GM23338 (cell line): ENCODE measurements at regions not wholly inside any gene's neighbourhood (a gene's known extent, or its start where the extent isn't known, plus 50 kb on each side); places are given as distances from the start of the nearest gene placed in this dataset.
A peak's percentile ranks its signal among the peaks of the same experiment; 100 is the strongest.

Experiments used
- ATAC-seq: fragments of 200-7000 bp; cut with Tn5 transposase; 3 replicates; pipeline ENCODE4 v1.9.1; 2020
- DNase-seq: peaks from one replicate; pipeline ENCODE4 v3.0.0-alpha.2; 2015; ENCODE audit warnings: low spot score
- H2AFZ ChIP-seq: fragments of 200-600 bp; sonication (generic); 2 replicates; pipeline ENCODE4 v1.8.0; 2016; ENCODE audit warnings: antibody characterized with exemption, mild to moderate bottlenecking, moderate library complexity
- H3F3A ChIP-seq: fragments of 200-600 bp; sonication (generic); replicated peaks from 2 replicates; pipeline ENCODE4 v1.8.0; 2017; ENCODE audit warnings: antibody characterized with exemption, mixed run types, low read depth
- H3K27ac ChIP-seq: fragments of 200-600 bp; sonication (generic); 2 replicates; pipeline ENCODE4 v1.6.1; 2016; ENCODE audit warnings: low read depth
- H3K27me3 ChIP-seq: fragments of 200-600 bp; sonication (generic); 2 replicates; pipeline ENCODE4 v1.8.0; 2016; ENCODE audit warnings: mild to moderate bottlenecking, mixed run types, moderate library complexity; ENCODE audit not compliant: insufficient read depth
- H3K36me3 ChIP-seq: fragments of 200-600 bp; sonication (generic); 2 replicates; pipeline ENCODE4 v1.8.0; 2016; ENCODE audit warnings: mild to moderate bottlenecking; ENCODE audit not compliant: insufficient read depth
- H3K4me1 ChIP-seq: fragments of 200-600 bp; sonication (generic); 2 replicates; pipeline ENCODE4 v1.8.0; 2016; ENCODE audit warnings: mild to moderate bottlenecking, moderate library complexity; ENCODE audit not compliant: insufficient read depth
- H3K4me2 ChIP-seq: fragments of 200-600 bp; sonication (generic); 2 replicates; pipeline ENCODE4 v1.7.1; 2017; ENCODE audit warnings: mixed run types
- H3K4me3 ChIP-seq: fragments of 200-600 bp; sonication (generic); 2 replicates; pipeline ENCODE4 v1.6.1; 2016; ENCODE audit warnings: mixed run types
- H3K79me2 ChIP-seq: fragments of 200-600 bp; sonication (generic); replicated peaks from 2 replicates; pipeline ENCODE4 v1.8.0; 2017; ENCODE audit warnings: mild to moderate bottlenecking; ENCODE audit not compliant: insufficient read depth
- H3K9me2 ChIP-seq: fragments of 200-600 bp; sonication (generic); 2 replicates; pipeline ENCODE4 v1.8.0; 2017; ENCODE audit not compliant: insufficient read depth
- H4K20me1 ChIP-seq: fragments of 200-600 bp; sonication (generic); replicated peaks from 2 replicates; pipeline ENCODE4 v1.8.0; 2017; ENCODE audit warnings: mild to moderate bottlenecking; ENCODE audit not compliant: insufficient read depth
- H3K27ac Mint-ChIP-seq: 2 replicates; pipeline ENCODE4 v1.8.0; 2020; ENCODE audit warnings: inconsistent platforms, mild to moderate bottlenecking, moderate library complexity, mixed read lengths
- H3K27me3 Mint-ChIP-seq: 3 replicates; pipeline ENCODE4 v1.8.0; 2022; ENCODE audit warnings: low read depth, mild to moderate bottlenecking, moderate library complexity, mixed read lengths, inconsistent platforms; ENCODE audit not compliant: insufficient read depth, poor library complexity
- H3K36me3 Mint-ChIP-seq: 3 replicates; pipeline ENCODE4 v1.8.0; 2021; ENCODE audit warnings: low read depth, mild to moderate bottlenecking, inconsistent platforms, moderate library complexity, mixed read lengths
- H3K4me1 Mint-ChIP-seq: 3 replicates; pipeline ENCODE4 v1.8.0; 2020; ENCODE audit warnings: mild to moderate bottlenecking, inconsistent platforms, mixed read lengths
- H3K4me3 Mint-ChIP-seq: 3 replicates; pipeline ENCODE4 v1.8.0; 2021; ENCODE audit warnings: moderate library complexity, mild to moderate bottlenecking, inconsistent platforms, mixed read lengths
- H3K9me3 Mint-ChIP-seq: 3 replicates; pipeline ENCODE4 v1.8.0; 2020; ENCODE audit warnings: moderate library complexity, mild to moderate bottlenecking, inconsistent platforms, mixed read lengths
- CREB1 ChIP-seq: fragments of 250-450 bp; sonication (Bioruptor Pico); IDR thresholded peaks from 2 replicates; pipeline ENCODE4 v1.5.0; 2020; ENCODE audit warnings: low read depth, mild to moderate bottlenecking, moderate library complexity
- CTCF ChIP-seq, 2 experiments: fragments of 200-600 bp in 1 of 2; sonication (generic) in 1 of 2; conservative IDR thresholded peaks; 2 replicates each; pipeline versions ENCODE4 v1.5.1 to v1.6.1; 2016 to 2017; ENCODE audit warnings: antibody characterized with exemption in 2 of 2, low read depth in 2 of 2, mild to moderate bottlenecking in 2 of 2, moderate library complexity in 1 of 2
- ETS1 ChIP-seq: IDR thresholded peaks from 2 replicates; pipeline ENCODE4 v1.6.1; 2016; ENCODE audit warnings: antibody characterized with exemption
- EZH2 ChIP-seq: fragments of 200-600 bp; sonication (generic); IDR thresholded peaks from one replicate; pipeline ENCODE4 v1.8.0; 2017; ENCODE audit warnings: antibody characterized with exemption, mild to moderate bottlenecking, low read depth; ENCODE audit not compliant: unreplicated experiment
- EZH2phosphoT487 ChIP-seq: fragments of 200-600 bp; sonication (generic); IDR thresholded peaks from one replicate; pipeline ENCODE4 v1.8.1; 2018; ENCODE audit warnings: antibody characterized with exemption; ENCODE audit not compliant: unreplicated experiment
- JUNB ChIP-seq: IDR thresholded peaks from one replicate; pipeline ENCODE4 v1.6.1; 2016; ENCODE audit warnings: antibody characterized with exemption; ENCODE audit not compliant: unreplicated experiment
- NANOG ChIP-seq: IDR thresholded peaks from 2 replicates; pipeline ENCODE4 v1.6.1; 2016; ENCODE audit warnings: antibody characterized with exemption, borderline replicate concordance
- POLR2AphosphoS5 ChIP-seq: IDR thresholded peaks from 2 replicates; pipeline ENCODE4 v1.6.1; 2016; ENCODE audit warnings: antibody characterized with exemption, low read depth
- REST ChIP-seq: IDR thresholded peaks from one replicate; pipeline ENCODE4 v1.6.1; 2018; ENCODE audit warnings: antibody characterized with exemption; ENCODE audit not compliant: unreplicated experiment
- STAT1 ChIP-seq: IDR thresholded peaks from one replicate; pipeline ENCODE4 v1.6.1; 2016; ENCODE audit warnings: antibody characterized with exemption; ENCODE audit not compliant: unreplicated experiment
- ZNF114 ChIP-seq: fragments of 250-450 bp; sonication (Bioruptor Pico); IDR thresholded peaks from 2 replicates; pipeline ENCODE4 v1.5.0; 2020; ENCODE audit warnings: mild to moderate bottlenecking, moderate library complexity
- ZNF331 ChIP-seq: fragments of 250-450 bp; sonication (Bioruptor Pico); IDR thresholded peaks from 2 replicates; pipeline ENCODE4 v1.5.0; 2020; ENCODE audit warnings: low read depth, mild to moderate bottlenecking, moderate library complexity
- ZNF462 ChIP-seq: fragments of 250-450 bp; sonication (Bioruptor Pico); IDR thresholded peaks from 2 replicates; pipeline ENCODE4 v1.5.0; 2020; ENCODE audit warnings: mild to moderate bottlenecking, moderate library complexity

- Histone ChIP-seq H3K4me2 (no peak overlapping the region), H3F3A (no peaks in the 10 kb centered on the region), H4K20me1 (no peaks in the 10 kb centered on the region), H3K9me2 (no peaks in the 10 kb centered on the region), H2AFZ (no peak overlapping the region), H3K27ac (no peak overlapping the region), H3K27me3 (no peaks in the 10 kb centered on the region), H3K36me3 (no peaks in the 10 kb centered on the region), H3K4me1 (no peaks in the 10 kb centered on the region), H3K79me2 (no peaks in the 10 kb centered on the region), H3K4me3 (no peak overlapping the region)
- TF ChIP-seq NANOG = no peak
- TF ChIP-seq CREB1 (CRISPR knock-in tag) = no peak
- no peak for TF ChIP-seq EZH2
- TF ChIP-seq REST = no peak
- TF ChIP-seq POLR2AphosphoS5 = no peak
- TF ChIP-seq JUNB = no peak
- TF ChIP-seq CTCF (conservative IDR thresholded peaks at IDR 0.05; ENCODE audit: low read depth in 2 of 2) = no peak
- TF ChIP-seq ZNF331 (CRISPR knock-in tag) = no peak
- TF ChIP-seq ZNF114 (CRISPR knock-in tag) = no peak
- TF ChIP-seq STAT1 = no peak
- no peak for TF ChIP-seq EZH2phosphoT487
- TF ChIP-seq ETS1 = no peak
- no peak for TF ChIP-seq ZNF462 (CRISPR knock-in tag)
- Mint-ChIP-seq H3K36me3 (no peaks in the 10 kb centered on the region; the same call in 2 of the 3 replicates), H3K27me3 (no peaks in the 10 kb centered on the region), H3K9me3 (0 out of 3 replicates have a peak, but pooled peaks cover 2% of the 10 kb centered on the region), H3K4me3 (no peak overlapping the region), H3K27ac (peak overlapping the region; percentile 73; the same call in 1 of the 2 replicates), H3K4me1 (peaks cover 18% of the 10 kb centered on the region)
- peak; percentile 4 for DNase-seq
- ATAC-seq = no peak
Measured at GRCh38 chr3:74403307-74403706, 211.2 kb downstream of the CNTN3 start.
